Neutrophil (primary cell): ENCODE measurements at regions not wholly inside any gene's neighbourhood (a gene's known extent, or its start where the extent isn't known, plus 50 kb on each side); places are given as distances from the start of the nearest gene placed in this dataset.

Experiments used
- H3K27ac ChIP-seq: fragments of 200-600 bp; sonication (generic); 2 replicates; pipeline ENCODE4 v1.5.1; 2016; ENCODE audit warnings: mild to moderate bottlenecking, moderate library complexity
- H3K27me3 ChIP-seq: fragments of 200-600 bp; sonication (generic); 2 replicates; pipeline ENCODE4 v1.6.0; 2016; ENCODE audit warnings: mild to moderate bottlenecking
- H3K36me3 ChIP-seq: fragments of 200-600 bp; sonication (generic); 2 replicates; pipeline ENCODE4 v1.5.1; 2017
- H3K4me1 ChIP-seq, 2 experiments: fragments of 200-600 bp in 1 of 2; sonication (generic) in 1 of 2; 1 replicate in 1 of 2; 2 replicates in 1 of 2; pipeline versions ENCODE4 v1.5.1 to v1.6.1; 2013 to 2016; ENCODE audit warnings: low read depth in 1 of 2, low read length in 1 of 2, mild to moderate bottlenecking in 1 of 2, moderate library complexity in 1 of 2; ENCODE audit not compliant: control insufficient read depth in 1 of 2, insufficient read depth in 1 of 2
- H3K4me3 ChIP-seq, 2 experiments: fragments of 200-600 bp in 1 of 2; sonication (generic) in 1 of 2; 1 replicate in 1 of 2; 2 replicates in 1 of 2; pipeline ENCODE4 v1.5.1; 2013 to 2016; ENCODE audit warnings: low read depth in 1 of 2, low read length in 1 of 2, mild to moderate bottlenecking in 1 of 2, moderate library complexity in 1 of 2
- H3K9me3 ChIP-seq: fragments of 200-600 bp; sonication (generic); 2 replicates; pipeline ENCODE4 v1.5.1; 2016
- TF ChIP-seq, protein P1 (sequence below): fragments of 200-600 bp; sonication (generic); IDR thresholded peaks from 2 replicates; pipeline ENCODE4 v1.5.1; 2016; ENCODE audit warnings: antibody characterized with exemption

DNA sequence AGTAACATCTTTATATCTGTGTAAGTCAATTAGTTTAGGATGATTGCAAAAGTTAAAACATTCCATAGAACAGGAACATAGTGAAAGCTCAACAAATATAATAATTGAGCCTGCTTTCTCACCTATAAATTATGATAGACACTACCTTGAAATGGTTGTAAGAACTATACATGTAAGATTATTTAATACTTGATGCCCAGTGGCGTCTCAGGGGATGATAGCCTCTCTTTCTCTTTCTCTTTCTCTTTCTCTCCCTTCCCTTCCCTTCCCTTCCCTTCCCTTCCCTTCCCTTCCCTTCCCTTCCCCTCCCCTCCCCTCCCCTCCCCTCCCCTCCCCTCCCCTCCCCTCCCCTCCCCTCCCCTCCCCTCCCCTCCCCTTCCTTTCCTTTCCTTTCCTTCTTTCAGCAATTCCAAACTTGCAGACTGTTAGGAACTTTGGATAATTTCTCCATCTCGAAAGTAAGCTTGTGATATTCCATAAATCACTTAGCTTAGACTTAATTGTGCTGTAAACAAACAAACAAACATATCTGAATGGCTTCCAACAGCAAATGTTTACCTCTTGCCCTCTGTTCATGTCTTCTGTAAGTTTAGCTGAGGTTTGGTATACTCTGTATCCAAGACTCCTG, 1102.7 kb downstream of the TSN start:
- no peaks in the 10 kb centered on the region for H3K27me3 ChIP-seq
- H3K4me3 ChIP-seq = no peak overlapping the region
- H3K4me1 ChIP-seq = no peaks in the 10 kb centered on the region
- H3K9me3 ChIP-seq = no peaks in the 10 kb centered on the region
- TF ChIP-seq, protein P1, sequence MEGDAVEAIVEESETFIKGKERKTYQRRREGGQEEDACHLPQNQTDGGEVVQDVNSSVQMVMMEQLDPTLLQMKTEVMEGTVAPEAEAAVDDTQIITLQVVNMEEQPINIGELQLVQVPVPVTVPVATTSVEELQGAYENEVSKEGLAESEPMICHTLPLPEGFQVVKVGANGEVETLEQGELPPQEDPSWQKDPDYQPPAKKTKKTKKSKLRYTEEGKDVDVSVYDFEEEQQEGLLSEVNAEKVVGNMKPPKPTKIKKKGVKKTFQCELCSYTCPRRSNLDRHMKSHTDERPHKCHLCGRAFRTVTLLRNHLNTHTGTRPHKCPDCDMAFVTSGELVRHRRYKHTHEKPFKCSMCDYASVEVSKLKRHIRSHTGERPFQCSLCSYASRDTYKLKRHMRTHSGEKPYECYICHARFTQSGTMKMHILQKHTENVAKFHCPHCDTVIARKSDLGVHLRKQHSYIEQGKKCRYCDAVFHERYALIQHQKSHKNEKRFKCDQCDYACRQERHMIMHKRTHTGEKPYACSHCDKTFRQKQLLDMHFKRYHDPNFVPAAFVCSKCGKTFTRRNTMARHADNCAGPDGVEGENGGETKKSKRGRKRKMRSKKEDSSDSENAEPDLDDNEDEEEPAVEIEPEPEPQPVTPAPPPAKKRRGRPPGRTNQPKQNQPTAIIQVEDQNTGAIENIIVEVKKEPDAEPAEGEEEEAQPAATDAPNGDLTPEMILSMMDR = no peak
- H3K27ac ChIP-seq = no peak overlapping the region
- H3K36me3 ChIP-seq = no peaks in the 10 kb centered on the region

DNA sequence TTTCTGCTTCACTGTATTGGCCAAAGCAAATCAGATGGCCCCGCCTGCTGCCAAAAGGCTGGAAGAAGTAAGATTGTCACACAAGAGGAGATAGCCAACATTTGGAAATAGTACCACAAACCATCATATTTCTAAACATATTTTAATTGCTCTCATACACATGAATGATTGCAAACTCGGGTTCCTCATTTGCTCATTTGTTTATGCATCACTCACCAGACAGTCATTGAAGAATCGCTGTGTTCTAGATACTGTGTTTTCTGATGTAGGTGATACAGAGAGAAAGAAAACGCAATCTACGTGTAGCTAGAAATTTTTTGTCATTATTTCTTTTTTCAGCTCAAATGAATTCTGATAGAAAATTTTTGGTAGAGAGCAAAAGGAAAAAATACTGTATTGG, 1103.4 kb downstream of the TSN start:
- Histone ChIP-seq H3K4me1 (no peaks in the 10 kb centered on the region), H3K9me3 (no peaks in the 10 kb centered on the region), H3K27ac (no peak overlapping the region), H3K4me3 (no peak overlapping the region), H3K36me3 (no peaks in the 10 kb centered on the region), H3K27me3 (no peaks in the 10 kb centered on the region)
- TF ChIP-seq, protein P1 = no peak

DNA sequence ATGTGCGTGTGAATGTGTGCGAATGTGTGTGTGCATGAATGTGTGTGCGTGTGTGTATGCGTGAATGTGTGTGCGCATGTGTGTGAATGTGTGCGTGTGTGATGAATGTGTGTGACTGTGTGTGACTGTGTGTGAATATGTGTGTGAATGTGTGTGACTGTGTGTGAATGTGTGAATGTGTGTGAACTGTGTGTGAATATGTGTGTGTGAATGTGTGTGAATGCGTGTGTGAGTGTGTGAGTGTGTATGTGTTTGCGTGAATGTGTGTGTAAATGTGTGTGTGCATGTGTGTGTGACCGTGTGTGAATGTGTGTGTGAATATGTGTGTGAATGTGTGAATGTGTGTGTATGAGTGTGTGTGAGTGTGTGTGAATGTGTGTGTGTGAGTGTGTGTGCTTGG, 1103.8 kb downstream of the TSN start:
- no peaks in the 10 kb centered on the region for H3K4me1 ChIP-seq
- no peaks in the 10 kb centered on the region for H3K9me3 ChIP-seq
- H3K36me3 ChIP-seq = no peaks in the 10 kb centered on the region
- no peak overlapping the region for H3K4me3 ChIP-seq
- no peak overlapping the region for H3K27ac ChIP-seq
- TF ChIP-seq, protein P1 = no peak
- H3K27me3 ChIP-seq = no peaks in the 10 kb centered on the region

DNA sequence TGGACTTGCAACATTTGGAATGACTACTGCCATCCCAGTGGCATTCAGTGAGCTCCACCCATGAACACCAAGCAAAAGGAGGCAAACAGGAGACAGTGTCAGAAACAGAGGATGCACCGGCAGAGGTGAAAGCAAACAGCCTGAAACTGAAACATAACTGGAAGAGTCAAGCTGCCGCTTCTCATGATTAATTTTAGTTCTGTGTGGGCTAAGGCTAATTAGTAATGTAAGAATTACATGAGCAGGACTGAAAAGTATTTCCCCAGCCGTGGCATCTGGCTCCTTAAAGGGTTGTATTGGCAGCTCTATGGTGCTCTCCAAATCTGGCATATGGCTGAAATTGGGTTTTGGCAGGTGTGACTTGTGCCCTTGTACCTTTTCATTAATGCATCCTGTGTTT, 1108.1 kb downstream of the TSN start:
- TF ChIP-seq, protein P1 = no peak
- Histone ChIP-seq H3K27me3 (no peaks in the 10 kb centered on the region), H3K27ac (no peak overlapping the region), H3K9me3 (no peaks in the 10 kb centered on the region), H3K36me3 (no peaks in the 10 kb centered on the region), H3K4me1 (no peaks in the 10 kb centered on the region), H3K4me3 (no peak overlapping the region)

DNA sequence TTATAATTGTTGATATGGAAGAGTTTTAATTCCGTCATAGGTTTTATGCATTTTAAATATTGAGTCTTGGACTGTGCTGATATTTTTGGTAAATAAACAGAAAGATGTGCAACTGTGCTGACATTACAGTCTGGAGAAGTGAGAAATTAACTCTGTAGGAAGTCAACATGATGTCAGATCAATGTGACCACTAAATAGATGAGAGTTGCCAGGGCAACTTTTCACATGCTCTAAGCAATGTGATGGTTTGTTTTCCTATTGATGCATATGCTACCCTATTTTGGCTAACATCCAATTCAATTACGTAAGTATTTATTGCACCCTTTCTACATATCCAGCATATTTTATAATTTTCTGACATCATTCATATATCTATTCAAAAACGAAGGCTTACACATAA, 1109.3 kb downstream of the TSN start:
- Histone ChIP-seq H3K36me3 (no peaks in the 10 kb centered on the region), H3K27me3 (no peaks in the 10 kb centered on the region), H3K27ac (no peak overlapping the region), H3K9me3 (no peaks in the 10 kb centered on the region), H3K4me3 (no peak overlapping the region), H3K4me1 (no peaks in the 10 kb centered on the region)
- TF ChIP-seq, protein P1 = no peak

DNA sequence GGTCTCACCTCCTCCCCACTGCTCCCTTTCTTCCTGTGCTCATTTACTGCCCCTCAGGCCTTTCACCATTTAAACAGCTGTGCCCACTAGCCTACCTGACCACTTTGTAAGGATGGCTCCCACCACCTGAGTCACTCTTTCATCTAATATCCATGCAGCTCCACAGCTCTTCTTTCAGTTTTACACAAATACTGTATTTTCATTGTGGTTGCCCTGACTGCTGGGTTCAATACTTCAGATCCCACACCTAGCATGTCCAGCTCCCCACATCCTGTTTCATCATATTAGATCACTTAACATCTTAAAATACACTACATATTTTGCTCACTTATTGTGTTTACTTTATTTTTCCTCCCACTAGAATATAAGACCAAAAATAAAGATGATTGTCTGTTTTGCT, 1110.6 kb downstream of the TSN start:
- Histone ChIP-seq H3K36me3 (no peaks in the 10 kb centered on the region), H3K4me1 (no peaks in the 10 kb centered on the region), H3K27ac (no peak overlapping the region), H3K9me3 (no peaks in the 10 kb centered on the region), H3K4me3 (no peak overlapping the region), H3K27me3 (no peaks in the 10 kb centered on the region)
- TF ChIP-seq, protein P1 = no peak
